ENCODE measurements at regions not wholly inside any gene's neighbourhood (a gene's known extent, or its start where the extent isn't known, plus 50 kb on each side); places are given as distances from the start of the nearest gene placed in this dataset.

DNA sequence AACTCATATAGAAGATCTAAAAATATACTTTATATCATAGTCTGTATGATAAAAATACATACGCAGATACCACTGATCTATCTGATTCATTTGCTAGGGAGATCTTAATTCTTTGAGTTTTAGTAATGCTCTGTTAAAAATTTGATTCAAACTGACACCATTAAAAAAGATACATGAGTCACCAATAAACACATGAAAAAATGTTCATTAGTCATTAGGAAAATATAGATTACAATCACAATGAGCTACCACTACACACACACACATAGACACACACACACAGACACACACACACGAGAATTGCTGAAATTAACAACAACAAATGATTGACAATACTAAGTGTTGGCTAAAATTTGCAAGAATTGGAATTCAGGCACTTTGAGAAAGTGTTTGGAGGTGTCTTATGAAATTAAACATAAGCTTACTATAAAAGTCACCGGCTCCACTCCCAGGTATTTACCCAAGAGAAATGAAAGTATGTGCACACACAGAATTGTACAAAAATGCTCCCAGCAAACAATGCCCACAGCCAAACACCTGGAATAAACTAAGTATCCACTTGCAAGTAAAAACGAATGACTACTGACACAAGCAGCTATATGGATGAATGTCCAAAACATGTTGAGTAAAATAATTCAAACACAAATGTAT lies 117.7 kb upstream of the GGTLC1 start:
- no peak for DNase-seq

DNA sequence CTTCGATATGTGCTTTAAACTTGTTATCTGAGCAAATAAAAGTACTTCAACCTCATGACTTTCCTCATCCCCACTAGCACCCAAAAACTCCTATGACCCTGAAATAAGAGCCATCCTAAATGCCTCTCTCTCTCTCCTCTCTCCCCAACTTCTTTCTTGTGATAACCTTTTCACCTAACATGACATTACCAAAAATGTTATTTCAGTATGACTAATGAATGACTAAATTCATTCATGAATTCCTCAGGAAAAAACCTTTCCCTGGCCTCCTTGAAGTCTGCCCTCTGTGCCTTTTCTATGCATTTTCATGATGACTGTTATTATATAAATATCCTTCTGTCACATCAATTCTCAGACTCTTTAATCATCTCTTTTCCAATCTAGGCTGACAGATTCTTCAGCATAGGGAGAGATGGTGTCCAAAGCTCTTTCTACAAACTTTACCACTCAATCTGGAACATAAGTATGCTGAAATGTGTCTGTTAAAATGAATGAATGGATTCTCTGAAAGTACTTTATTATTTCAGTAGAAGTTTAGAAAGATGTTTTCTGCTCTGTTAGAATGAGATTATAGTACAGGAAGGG lies 114.3 kb upstream of the GGTLC1 start:
- DNase-seq = no peak

GRCh38 chr20:24102290-24102689 lies 113.7 kb upstream of the GGTLC1 start:
- DNase-seq = no peak

- DNase-seq = peak; percentile 25 to 36
Observed at GRCh38 chr20:24100370-24101011, 111.9 kb upstream of the GGTLC1 start.

GRCh38 chr20:24098886-24099285 lies 110.3 kb upstream of the GGTLC1 start:
- DNase-seq = no peak

DNA sequence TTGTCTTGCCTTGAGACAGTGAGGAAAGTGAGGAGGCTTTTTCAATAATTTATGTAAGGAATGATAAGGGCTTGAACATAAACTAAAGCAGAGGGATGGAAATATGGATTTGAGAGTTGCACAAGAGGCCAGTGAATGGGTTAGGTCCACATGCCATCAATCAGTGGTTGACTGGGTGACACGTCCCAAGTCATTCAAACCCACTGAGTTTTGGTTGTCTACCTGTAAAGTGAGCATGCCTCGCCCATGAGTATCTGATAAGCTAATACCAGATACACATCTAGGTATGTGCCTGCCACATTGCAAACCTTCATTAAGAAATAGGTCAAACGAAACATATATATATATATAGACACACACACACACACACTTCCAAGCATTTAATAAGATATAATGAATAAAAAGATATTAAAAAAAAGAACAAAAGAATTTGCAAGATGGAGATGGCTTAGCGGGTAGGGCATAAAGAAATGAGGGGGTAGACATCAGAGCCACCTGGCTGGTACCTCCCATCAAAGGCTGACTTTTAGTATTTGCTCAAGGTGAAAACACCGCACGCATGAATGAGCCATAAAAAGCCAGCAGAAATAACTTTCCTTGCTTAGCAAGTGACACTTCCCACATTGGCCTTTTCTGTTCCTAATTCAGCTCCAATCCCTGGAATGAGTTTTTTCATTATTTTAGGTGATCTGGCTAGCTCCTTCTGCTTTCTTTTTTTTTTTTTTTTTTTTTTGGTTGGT lies 109.1 kb upstream of the GGTLC1 start:
- DNase-seq = no peak

DNA sequence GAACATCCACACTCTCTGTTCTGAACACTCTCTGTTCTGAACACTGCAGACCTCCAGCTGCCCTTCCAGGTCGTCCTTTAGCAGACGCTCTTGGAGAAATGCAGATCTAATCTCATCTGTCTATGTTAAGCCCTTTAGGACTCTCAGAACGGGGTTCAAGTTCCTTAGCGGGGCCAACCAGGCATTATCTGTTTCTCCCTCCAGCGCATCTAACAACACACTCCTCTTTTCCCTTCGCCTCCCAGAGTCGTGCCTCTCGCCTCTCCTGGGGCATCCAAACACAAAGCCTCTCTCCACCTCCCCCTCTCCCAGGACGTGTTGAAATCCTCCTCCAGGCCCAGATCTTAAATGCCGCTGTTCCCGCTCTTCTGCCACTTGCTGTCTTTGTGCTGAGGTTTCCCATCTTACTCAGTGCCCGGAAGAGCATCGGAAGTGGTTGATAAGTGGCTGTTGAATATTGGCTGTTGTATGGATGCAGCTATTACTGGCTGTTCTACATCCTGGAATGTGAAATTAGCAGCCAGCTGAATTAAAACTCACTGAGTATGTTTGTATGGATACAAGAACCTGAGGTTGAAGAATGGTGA lies 108.4 kb upstream of the GGTLC1 start:
- no peak for DNase-seq

GRCh38 chr20:24096264-24096663 lies 107.7 kb upstream of the GGTLC1 start:
- no peak for DNase-seq

- DNase-seq = no peak
Observed at GRCh38 chr20:24095756-24096155, 107.2 kb upstream of the GGTLC1 start.

GRCh38 chr20:24095303-24095702 lies 106.7 kb upstream of the GGTLC1 start:
- no peak for DNase-seq

- no peak for DNase-seq
Observed at GRCh38 chr20:24089576-24089975, 101.0 kb upstream of the GGTLC1 start.

GRCh38 chr20:24086121-24086520 lies 97.5 kb upstream of the GGTLC1 start:
- DNase-seq = no peak

DNA sequence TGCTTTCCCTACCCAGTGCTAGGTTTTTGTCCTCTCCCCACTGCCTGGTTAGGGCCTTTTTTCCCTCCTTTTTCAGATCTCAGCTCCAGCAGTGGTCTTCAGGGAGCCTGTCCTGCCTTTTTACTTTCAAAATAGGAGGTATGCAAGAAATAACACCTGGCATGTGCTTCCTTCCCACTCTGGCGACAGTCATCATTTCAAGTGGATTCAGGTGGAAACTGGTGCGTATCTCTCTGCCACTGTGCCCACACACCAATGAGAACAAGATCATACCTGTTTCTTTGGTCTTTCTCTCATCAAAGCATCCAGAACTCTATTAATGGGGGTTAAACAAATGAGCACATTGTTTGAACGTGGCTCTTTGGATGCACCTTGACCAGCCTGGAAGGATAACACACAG lies 95.7 kb upstream of the GGTLC1 start:
- DNase-seq = no peak

- DNase-seq = no peak
Observed at GRCh38 chr20:24081077-24081476, 92.5 kb upstream of the GGTLC1 start.

- DNase-seq = no peak
Observed at GRCh38 chr20:24079661-24080412, 91.3 kb upstream of the GGTLC1 start.

GRCh38 chr20:24077145-24077544 lies 88.6 kb upstream of the GGTLC1 start:
- no peak for DNase-seq

DNA sequence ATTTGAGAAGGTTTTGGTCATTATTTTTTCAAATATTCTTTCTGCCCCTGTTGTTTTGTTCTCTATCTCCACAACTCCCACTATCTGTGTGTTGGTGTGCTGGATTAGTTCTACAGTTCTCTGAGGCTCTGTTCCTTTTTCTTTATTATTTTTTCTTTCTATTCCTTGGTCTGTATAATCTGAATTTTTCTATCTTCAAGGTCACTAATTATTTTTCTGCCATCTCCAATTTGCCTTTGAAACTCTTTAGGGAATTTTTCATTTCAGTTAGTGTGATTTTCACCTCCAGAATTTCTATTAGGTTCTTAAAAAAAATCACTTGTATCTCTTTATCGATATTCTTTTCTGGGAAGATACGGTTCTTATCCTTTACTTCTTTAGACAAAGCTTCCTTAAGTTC lies 82.1 kb upstream of the GGTLC1 start:
- DNase-seq = no peak

DNA sequence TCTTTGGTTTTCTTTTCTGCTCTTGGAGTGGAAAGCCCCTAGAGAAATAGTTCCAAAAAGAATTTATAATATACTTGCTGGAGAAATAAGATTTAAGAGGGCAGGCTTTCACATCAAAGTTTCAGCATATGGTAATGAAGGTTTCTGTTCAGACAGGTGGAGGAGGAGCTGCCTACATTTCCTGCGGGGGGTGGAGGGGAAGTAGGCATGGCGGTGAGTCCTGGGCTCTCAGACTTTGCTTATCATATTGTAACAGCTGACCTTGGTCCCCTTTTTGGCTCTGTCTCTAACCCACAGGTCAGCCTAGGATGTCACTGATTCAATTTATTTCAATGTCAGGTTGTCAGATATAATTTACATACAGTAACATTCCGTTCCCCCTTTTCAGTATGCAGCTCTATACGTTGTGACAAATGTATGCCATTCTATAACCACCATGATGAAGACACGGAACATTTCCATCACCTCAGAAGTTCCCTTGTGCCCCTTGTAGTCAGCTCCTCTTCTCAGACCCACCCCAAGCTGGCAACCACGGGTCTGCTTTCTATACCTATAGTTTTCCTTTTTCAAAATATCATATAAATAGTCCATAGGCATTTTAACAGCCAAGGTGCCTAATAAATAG lies 77.6 kb upstream of the GGTLC1 start:
- no peak for DNase-seq

DNA sequence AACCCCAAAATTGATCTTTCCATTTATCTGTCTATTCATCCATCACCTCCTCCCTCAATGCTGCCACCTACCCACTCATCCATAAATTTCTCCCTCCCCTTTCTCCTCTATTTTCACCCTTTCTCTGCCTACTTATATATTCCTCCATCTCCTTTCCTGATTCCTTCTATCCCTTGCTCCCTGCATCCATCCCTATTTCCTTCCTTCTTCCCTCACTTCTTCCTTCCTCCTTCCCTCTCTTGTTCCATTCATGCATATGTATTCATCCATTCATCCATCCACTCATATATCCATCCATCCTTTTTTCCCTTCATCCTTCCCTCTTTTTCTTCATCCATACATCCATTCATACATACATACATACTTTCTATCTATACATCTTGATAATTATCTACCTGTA lies 76.3 kb upstream of the GGTLC1 start:
- DNase-seq = no peak

- DNase-seq = no peak
Observed at GRCh38 chr20:24064092-24064491, 75.5 kb upstream of the GGTLC1 start.

DNA sequence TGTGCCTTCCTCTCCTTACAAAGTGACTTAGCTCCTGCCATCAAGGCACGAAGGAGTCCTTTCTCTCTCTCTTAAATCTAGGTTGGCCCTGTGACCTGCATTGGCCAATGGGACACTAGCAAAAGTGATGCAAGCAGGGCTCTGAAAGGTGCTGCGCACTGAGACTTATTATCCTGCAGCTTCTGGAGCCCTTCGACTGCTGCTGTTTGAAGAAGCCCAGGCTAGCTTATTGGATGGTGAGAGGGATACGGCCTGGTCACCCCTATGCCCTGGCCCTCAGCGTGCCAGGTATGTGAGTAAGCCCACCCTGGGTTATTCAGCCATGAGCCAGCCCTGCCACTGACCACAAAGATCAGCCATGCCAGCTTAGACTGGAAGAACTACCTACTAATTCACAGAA lies 74.5 kb upstream of the GGTLC1 start:
- DNase-seq = no peak
